HepG2 (cell line): ENCODE measurements at regions not wholly inside any gene's neighbourhood (a gene's known extent, or its start where the extent isn't known, plus 50 kb on each side); places are given as distances from the start of the nearest gene placed in this dataset.

Experiments used
- ATAC-seq: fragments of 200-7000 bp; cut with Tn5 transposase; 3 replicates; pipeline ENCODE4 v1.9.1; 2020; ENCODE audit warnings: mild to moderate bottlenecking, moderate library complexity
- BruUV-seq: library from RNA; stranded (reverse); fragments of 400-500 nt; replicated peaks from 2 replicates; lab custom pipeline; 2021; lab: Mats Ljungman, UMichigan
- CTCF ChIA-PET: fragments of 300-600 bp; formaldehyde crosslinking; extraction: SDS; loops from one replicate; lab custom pipeline; 2021; ENCODE audit warnings: low total read pairs, inconsistent platforms, low intra/inter-chr PET ratio; lab: Yijun Ruan, JAX
- POLR2A ChIA-PET: fragments of 350-600 bp; sonication (Branson Sonifier 250); formaldehyde crosslinking; loops from one replicate; lab custom pipeline; 2020; ENCODE audit warnings: antibody characterized with exemption, inconsistent platforms; lab: Yijun Ruan, JAX
- DNase-seq: peaks from one replicate; pipeline ENCODE4 v3.0.0-alpha.2; 2015; ENCODE audit warnings: low spot score
- FAIRE-seq: peaks from 3 replicates; lab custom pipeline; 2011; peaks lifted over from hg19 to GRCh38; lab: Jason Lieb, UNC
- H2AFZ ChIP-seq: one replicate; pipeline ENCODE4 v1.6.1; 2011; ENCODE audit warnings: low read length, inconsistent platforms
- H3K27ac ChIP-seq: fragments of 300-600 bp; 3 replicates; pipeline ENCODE4 v1.8.0; 2011; ENCODE audit warnings: mixed run types, mild to moderate bottlenecking, mixed read lengths, low read length, inconsistent platforms; ENCODE audit not compliant: insufficient read depth; ENCODE audit errors: extremely low read length
- H3K27me3 ChIP-seq, 2 experiments: fragments of 200-600 bp in 1 of 2; 2 replicates in 1 of 2; 3 replicates in 1 of 2; pipeline versions ENCODE4 v1.6.0 to v1.8.0; 2011; ENCODE audit warnings: low read length in 2 of 2, mild to moderate bottlenecking in 2 of 2, moderate library complexity in 2 of 2, inconsistent platforms in 1 of 2; ENCODE audit not compliant: insufficient read depth in 2 of 2, control insufficient read depth in 1 of 2
- H3K36me3 ChIP-seq, 2 experiments: fragments of 200-600 bp in 1 of 2; replicated peaks in 1 of 2; 2 replicates in 1 of 2; 3 replicates in 1 of 2; pipeline versions ENCODE4 v1.5.1 to v1.8.0; 2011; ENCODE audit warnings: low read length in 2 of 2, inconsistent platforms in 1 of 2; ENCODE audit not compliant: insufficient read depth in 2 of 2, control insufficient read depth in 1 of 2
- H3K4me1 ChIP-seq: 2 replicates; pipeline ENCODE4 v1.5.1; 2012; ENCODE audit warnings: low read length, inconsistent platforms; ENCODE audit not compliant: insufficient read depth
- H3K4me2 ChIP-seq: 2 replicates; pipeline ENCODE4 v1.6.0; 2011; ENCODE audit warnings: low read depth, low read length, inconsistent platforms
- H3K4me3 ChIP-seq, 3 experiments: fragments of 200-600 bp in 1 of 3; sonication (generic), shearing (Covaris generic) in 1 of 3; replicated peaks in 1 of 3; 2 replicates each; pipeline ENCODE4 v1.5.1; 2011 to 2016; ENCODE audit warnings: low read length in 3 of 3, inconsistent platforms in 2 of 3, low read depth in 2 of 3, mild to moderate bottlenecking in 2 of 3, control low read depth in 1 of 3, mixed read lengths in 1 of 3; ENCODE audit not compliant: insufficient read depth in 1 of 3
- H3K79me2 ChIP-seq: one replicate; pipeline ENCODE4 v1.6.1; 2011; ENCODE audit warnings: low read length, inconsistent platforms; ENCODE audit not compliant: insufficient read depth
- H3K9ac ChIP-seq: 2 replicates; pipeline ENCODE4 v1.6.0; 2011; ENCODE audit warnings: mild to moderate bottlenecking, low read depth, low read length, inconsistent platforms; ENCODE audit not compliant: insufficient read depth
- H3K9me3 ChIP-seq: 2 replicates; pipeline ENCODE4 v1.5.1; 2012; ENCODE audit warnings: mild to moderate bottlenecking, low read length
- H4K20me1 ChIP-seq: 2 replicates; pipeline ENCODE4 v1.6.0; 2011; ENCODE audit warnings: inconsistent platforms, mild to moderate bottlenecking, low read length, moderate library complexity; ENCODE audit not compliant: insufficient read depth
- CHD4 ChIP-seq: fragments of 200-600 bp; sonication (generic); IDR thresholded peaks from 2 replicates; pipeline ENCODE4 v1.7.0; 2017; ENCODE audit warnings: mild to moderate bottlenecking, low read length, borderline replicate concordance
- FOSL1 ChIP-seq: sonication (generic); formaldehyde crosslinking; IDR thresholded peaks from 2 replicates; pipeline ENCODE4 v1.9.0; 2021; ENCODE audit warnings: missing genetic modification reagents, borderline replicate concordance
- HOXA5 ChIP-seq: sonication (generic); formaldehyde crosslinking; IDR thresholded peaks from 2 replicates; pipeline ENCODE4 v1.4.0; 2020; ENCODE audit warnings: missing genetic modification reagents
- IRF1 ChIP-seq: sonication (generic); formaldehyde crosslinking; IDR thresholded peaks from 2 replicates; pipeline ENCODE4 v1.4.0; 2020; ENCODE audit warnings: low read depth, mild to moderate bottlenecking, missing genetic modification reagents
- KMT2A ChIP-seq: sonication (generic); formaldehyde crosslinking; IDR thresholded peaks from 2 replicates; pipeline ENCODE4 v1.4.0; 2020; ENCODE audit warnings: missing genetic modification reagents
- NKX3-1 ChIP-seq: sonication (generic); formaldehyde crosslinking; IDR thresholded peaks from 2 replicates; pipeline ENCODE4 v1.5.0; 2020; ENCODE audit warnings: missing genetic modification reagents
- RAD51 ChIP-seq: fragments of 450-650 bp; IDR thresholded peaks from 2 replicates; pipeline ENCODE4 v1.6.1; 2016; ENCODE audit warnings: borderline replicate concordance
- SMAD9 ChIP-seq: sonication (generic); formaldehyde crosslinking; IDR thresholded peaks from 2 replicates; pipeline ENCODE4 v1.5.1; 2020; ENCODE audit warnings: mild to moderate bottlenecking, missing genetic modification reagents
- ZBTB7A ChIP-seq: sonication (generic); formaldehyde crosslinking; IDR thresholded peaks from 2 replicates; pipeline ENCODE4 v1.8.0; 2022; ENCODE audit warnings: mild to moderate bottlenecking, missing genetic modification reagents
- ZFX ChIP-seq: sonication (generic); formaldehyde crosslinking; IDR thresholded peaks from 2 replicates; pipeline ENCODE4 v1.4.0; 2020; ENCODE audit warnings: mild to moderate bottlenecking, low read depth, missing genetic modification reagents, moderate library complexity
- ZNF207 ChIP-seq: fragments of 450-650 bp; IDR thresholded peaks from 2 replicates; pipeline ENCODE4 v1.6.1; 2016; ENCODE audit warnings: antibody characterized with exemption, borderline replicate concordance
- ZNF318 ChIP-seq: sonication (generic); formaldehyde crosslinking; IDR thresholded peaks from 2 replicates; pipeline ENCODE4 v1.4.0; 2020; ENCODE audit warnings: mild to moderate bottlenecking, missing genetic modification reagents
- ZNF619 ChIP-seq: sonication (generic); formaldehyde crosslinking; IDR thresholded peaks from 2 replicates; pipeline ENCODE4 v1.4.0; 2020; ENCODE audit warnings: mild to moderate bottlenecking, missing genetic modification reagents
- ZNF660 ChIP-seq: sonication (generic); formaldehyde crosslinking; IDR thresholded peaks from 2 replicates; pipeline ENCODE4 v1.5.1; 2020; ENCODE audit warnings: mild to moderate bottlenecking, low read depth, missing genetic modification reagents, borderline replicate concordance
- ZNF768 ChIP-seq: sonication (generic); formaldehyde crosslinking; IDR thresholded peaks from 2 replicates; pipeline ENCODE4 v1.4.0; 2020; ENCODE audit warnings: missing genetic modification reagents
- WGBS: methylation state at CpG from one replicate; pipeline ENCODE4 v1.1.6; 2017; ENCODE audit warnings: low lambda C conversion rate; 5-methylcytosine and 5-hydroxymethylcytosine counted together
- in situ Hi-C: cut with HindIII; loops from 2 replicates; pipeline ENCODE4 v1.10.0; 2017; ENCODE audit warnings: low pct_unique_long_range_greater_than_20kb; ENCODE audit not compliant: extremely low pct_ligation_motif_present
- intact Hi-C: fragments of 100-400 bp; cut with micrococcal nuclease; formaldehyde crosslinking; loops from one replicate; pipeline ENCODE4 v1.10.0; 2022; ENCODE audit not compliant: unreplicated experiment

DNA sequence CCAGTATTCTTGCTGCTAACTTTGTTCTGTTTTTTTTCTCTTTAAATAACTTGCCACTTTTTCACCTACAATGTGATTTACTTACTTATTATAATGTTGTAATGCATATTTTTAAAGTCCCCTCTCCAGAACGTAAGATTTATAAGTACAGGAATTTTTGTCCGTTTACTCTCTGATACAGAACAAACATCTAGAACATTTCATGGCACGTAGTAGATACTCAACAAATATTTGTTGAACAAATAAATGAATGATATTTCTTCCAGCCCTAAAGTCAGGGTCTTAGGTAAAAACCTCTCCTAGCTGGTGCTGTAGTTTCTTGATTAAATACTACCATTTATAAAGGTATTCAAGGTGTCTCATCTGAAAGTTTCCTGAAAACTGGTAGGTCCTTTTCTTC lies 125.1 kb downstream of the ZBTB18 start (continued):
- no peak for TF ChIP-seq FOSL1 (CRISPR knock-in tag)
- no peak for TF ChIP-seq ZNF619 (CRISPR knock-in tag)
- TF ChIP-seq, all 625 proteins: peak for 0

DNA sequence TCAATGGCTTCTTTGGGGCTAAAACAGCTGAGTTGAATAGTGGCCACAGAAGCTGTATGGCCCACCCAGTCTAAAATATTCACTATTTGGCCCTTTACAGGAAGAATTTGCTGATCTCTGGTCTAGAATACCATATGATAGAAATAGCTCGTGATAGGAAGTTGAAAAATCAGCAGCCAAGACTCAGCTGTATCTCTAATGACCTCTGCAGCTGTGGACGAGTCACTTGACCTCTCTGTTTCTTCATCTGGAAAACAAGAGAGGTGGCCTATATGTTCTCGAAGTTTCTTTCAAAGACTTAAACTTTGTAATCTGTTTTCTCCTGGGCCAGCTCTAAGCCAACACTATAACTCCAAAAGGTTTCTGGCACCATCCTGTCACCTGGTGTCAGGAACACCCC lies 129.2 kb downstream of the ZBTB18 start:
- no peak overlapping the region for H3K27ac ChIP-seq
- TF ChIP-seq ZNF660 (CRISPR knock-in tag) (no peak), KMT2A (CRISPR knock-in tag) (no peak), ZBTB7A (CRISPR knock-in tag) (no peak), CHD4 (no peak), SMAD9 (CRISPR knock-in tag) (no peak), IRF1 (no peak), ZNF318 (CRISPR knock-in tag) (no peak), NKX3-1 (no peak), ZNF207 (no peak), HOXA5 (CRISPR knock-in tag) (no peak), ZFX (CRISPR knock-in tag) (no peak), RAD51 (no peak), ZNF768 (no peak)

More for the DNA sequence above, 129.2 kb downstream of the ZBTB18 start:
- no TSS peak for BruUV-seq
- DNase-seq: no peak
- H3K9me3 ChIP-seq: no peaks in the 10 kb centered on the region
- no peak overlapping the region for H3K4me2 ChIP-seq
- ChIA-PET POLR2A (no interaction called here), CTCF (no interaction called here)
- in situ Hi-C loops: no loop called here
- H3K4me1 ChIP-seq: no peaks in the 10 kb centered on the region
- FAIRE-seq: no peak
- 5% methylated on average over 3 of the region's 3 CpGs for WGBS
- no peak overlapping the region for H3K9ac ChIP-seq
- peaks cover 0 to 7% of the 10 kb centered on the region in 2 experiments; a peak in 1 of 5 replicates for H3K27me3 ChIP-seq
- no peak overlapping the region for H2AFZ ChIP-seq
- H3K36me3 ChIP-seq: no peaks in the 10 kb centered on the region
- no peak for ATAC-seq
- no peaks in the 10 kb centered on the region for H4K20me1 ChIP-seq
- H3K79me2 ChIP-seq: no peaks in the 10 kb centered on the region
- no peak overlapping the region for H3K4me3 ChIP-seq
- intact Hi-C loops: no loop called here
